LNCAP (cell line): ENCODE measurements at regions not wholly inside any gene's neighbourhood (a gene's known extent, or its start where the extent isn't known, plus 50 kb on each side); places are given as distances from the start of the nearest gene placed in this dataset.

Experiments used
- TF ChIP-seq, protein P1 (sequence below): fragments of 450-650 bp; IDR thresholded peaks from 2 replicates; pipeline ENCODE4 v1.5.1; 2017; ENCODE audit warnings: mild to moderate bottlenecking

DNA sequence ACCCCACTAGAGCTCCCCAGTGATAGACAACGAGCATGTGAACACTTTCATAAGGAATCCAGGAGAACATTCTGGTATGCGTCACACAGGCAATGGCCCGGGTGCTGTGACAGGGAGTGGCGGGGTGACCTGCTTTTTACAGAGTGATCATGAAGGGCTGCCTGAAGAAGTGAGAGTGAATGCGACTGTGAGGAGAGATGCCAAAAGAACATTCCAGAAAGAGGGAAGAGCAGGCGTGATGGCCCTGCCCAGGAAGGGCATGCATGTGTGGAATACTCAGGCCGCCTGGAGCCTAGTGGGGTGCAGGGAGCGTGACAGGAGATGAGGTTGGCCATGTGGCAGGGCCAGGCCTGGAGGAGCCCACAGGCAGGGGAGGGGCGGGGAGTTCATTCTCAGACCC is 53.8 kb downstream of the FZD10 start:
- TF ChIP-seq, protein P1, sequence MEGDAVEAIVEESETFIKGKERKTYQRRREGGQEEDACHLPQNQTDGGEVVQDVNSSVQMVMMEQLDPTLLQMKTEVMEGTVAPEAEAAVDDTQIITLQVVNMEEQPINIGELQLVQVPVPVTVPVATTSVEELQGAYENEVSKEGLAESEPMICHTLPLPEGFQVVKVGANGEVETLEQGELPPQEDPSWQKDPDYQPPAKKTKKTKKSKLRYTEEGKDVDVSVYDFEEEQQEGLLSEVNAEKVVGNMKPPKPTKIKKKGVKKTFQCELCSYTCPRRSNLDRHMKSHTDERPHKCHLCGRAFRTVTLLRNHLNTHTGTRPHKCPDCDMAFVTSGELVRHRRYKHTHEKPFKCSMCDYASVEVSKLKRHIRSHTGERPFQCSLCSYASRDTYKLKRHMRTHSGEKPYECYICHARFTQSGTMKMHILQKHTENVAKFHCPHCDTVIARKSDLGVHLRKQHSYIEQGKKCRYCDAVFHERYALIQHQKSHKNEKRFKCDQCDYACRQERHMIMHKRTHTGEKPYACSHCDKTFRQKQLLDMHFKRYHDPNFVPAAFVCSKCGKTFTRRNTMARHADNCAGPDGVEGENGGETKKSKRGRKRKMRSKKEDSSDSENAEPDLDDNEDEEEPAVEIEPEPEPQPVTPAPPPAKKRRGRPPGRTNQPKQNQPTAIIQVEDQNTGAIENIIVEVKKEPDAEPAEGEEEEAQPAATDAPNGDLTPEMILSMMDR = no peak

DNA sequence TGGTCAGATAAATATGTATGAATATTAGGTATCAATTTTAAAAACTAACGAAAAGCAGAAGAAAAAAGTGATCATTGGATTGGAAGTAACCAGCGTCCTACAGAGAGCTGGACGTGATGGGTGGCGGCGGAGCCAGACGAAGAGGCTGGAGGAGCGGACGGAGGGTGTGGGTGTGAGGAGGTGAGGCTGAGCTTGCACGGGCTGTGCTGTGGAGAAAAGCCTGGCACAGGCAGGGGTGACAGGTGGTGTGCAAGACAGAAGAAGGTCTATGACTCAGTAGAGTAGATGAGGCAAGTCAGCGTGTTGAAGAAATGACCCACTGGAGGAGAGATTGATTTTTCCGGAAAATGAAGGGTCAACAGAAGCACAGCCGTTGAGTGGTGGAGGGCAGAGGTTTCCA is 56.4 kb downstream of the FZD10 start:
- TF ChIP-seq, protein P1 = no peak

DNA sequence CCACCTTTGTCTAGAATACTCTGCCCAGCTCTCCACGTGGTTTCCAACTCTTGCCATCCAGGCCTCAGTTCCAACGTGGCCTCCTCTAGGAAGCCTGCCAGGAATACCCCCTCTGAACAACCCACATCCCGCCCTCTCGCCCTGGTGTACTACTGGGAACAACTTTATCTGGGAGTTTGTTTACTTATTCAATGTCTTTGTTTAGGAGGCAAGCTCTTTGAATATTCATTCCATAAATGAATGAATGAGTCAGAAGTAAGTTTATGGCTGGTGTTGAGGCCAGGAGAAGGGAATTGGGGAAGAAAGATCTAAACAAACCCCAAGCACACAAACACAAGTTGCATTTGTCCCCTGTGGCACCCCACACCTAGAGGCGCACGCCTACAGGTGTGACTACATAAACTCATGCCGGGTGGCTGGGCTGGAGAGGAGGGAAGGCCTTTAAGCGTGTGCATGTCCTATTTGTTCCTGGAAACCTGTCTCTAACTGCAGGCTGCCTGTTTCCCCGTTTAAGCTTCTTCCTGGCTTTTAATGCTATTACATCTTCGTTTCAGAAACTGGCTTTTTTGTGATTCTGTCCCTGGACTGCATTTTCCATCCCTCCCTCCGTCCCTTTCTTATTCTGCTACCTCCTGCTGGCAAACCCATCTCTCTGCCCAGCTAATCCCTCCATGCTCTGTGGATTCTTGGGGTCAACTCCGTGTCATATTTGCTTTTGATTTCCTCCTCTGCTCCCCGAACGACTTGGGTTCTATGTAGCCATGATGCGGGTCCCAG is 57.9 kb downstream of the FZD10 start:
- TF ChIP-seq, protein P1 = no peak

DNA sequence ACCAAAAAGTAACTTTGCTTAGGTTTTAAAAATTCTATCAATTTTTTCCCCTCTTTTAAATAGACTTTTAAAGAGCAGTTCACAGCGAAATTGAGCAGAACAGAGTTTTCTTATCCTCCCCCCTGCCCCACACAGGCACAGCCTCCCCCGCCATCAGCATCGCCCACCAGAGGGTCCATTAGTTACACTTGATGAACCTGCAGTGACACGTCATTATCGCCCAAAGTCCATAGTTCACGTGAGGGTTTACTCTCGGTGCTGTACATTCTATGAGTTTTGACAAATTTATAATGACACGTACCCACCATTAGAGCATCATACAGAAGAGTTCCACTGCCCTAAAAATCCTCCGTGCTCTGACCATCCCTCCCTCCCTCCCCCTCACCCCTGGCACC is 58.4 kb downstream of the FZD10 start:
- TF ChIP-seq, protein P1 = no peak

DNA sequence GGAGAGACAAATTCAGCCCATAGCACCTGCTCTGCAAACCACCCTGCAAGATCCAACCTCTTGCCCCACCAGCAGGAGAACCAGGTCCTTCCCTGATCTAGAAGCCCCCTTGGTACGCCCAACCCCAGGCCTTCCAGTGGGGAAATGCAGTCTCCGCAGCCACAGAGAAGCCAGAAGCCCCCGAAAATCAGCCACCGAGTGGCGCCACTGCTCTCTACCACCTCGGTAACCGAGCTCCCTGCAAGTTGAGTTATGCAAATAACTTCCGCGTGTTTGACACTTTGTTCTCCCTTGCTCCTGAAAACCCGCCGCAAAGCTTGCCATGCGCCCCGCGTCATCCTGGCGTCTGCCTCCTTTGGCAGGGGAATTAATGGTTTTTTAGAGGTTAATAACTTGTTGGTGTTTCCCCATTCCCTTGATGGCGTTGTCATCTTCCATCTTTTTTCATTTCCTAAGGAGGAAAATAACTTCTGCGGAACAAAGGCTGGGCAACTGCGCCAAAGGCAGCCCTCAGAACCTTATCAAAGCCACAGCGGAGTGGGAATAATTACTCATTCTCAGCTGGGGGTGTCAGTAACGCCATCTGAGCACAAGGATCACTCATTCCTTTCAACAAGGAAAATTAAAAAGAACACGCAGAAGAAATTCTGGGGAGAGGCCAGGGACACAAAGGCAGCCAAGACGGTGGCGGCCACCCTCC is 60.4 kb downstream of the FZD10 start:
- TF ChIP-seq, protein P1 = no peak

DNA sequence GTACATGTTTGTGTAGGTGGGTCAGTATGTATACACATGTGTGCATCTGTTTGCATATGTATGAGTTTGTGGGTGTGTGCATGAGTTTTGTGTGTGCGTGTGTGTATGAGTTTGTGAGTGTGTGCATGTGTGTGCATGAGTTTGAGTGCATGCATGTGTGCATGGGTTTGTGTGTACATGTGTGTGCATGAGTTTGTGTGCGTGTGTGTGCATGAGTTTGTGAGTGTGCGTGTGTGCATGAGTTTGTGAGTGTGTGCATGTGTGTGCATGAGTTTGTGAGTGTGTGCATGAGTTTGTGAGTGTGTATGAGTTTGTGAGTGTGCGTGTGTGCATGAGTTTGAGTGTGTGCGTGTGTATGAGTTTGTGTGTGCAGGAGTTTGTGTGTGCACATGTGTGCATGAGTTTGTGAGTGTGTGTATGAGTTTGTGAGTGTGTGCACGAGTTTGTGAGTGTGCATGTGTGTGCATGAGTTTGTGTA is 61.5 kb downstream of the FZD10 start:
- TF ChIP-seq, protein P1 = no peak

DNA sequence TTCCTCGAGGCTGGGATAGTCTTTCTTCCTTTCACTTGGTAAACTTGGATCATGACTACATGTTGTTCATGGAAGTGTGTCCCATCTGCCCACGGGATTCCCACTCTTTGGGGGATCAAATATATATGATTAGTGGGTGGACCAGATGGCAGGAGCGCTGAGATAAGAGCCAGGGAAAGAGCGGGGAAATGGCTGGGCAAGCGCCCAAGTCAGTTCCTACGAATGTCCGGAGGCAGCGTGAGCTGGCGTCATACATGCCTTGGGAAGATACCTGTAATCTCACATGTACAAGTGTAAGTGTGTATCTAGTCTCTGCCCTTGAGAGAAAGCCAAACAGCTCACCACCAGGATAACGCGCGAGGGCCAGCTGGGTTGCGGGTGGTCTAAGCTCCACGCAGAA is 62.3 kb downstream of the FZD10 start:
- TF ChIP-seq, protein P1 = no peak
